SHP77 treated with DMSO at 0.1 percent for 48 hours (cell line): ENCODE measurements at regions not wholly inside any gene's neighbourhood (a gene's known extent, or its start where the extent isn't known, plus 50 kb on each side); places are given as distances from the start of the nearest gene placed in this dataset.

ENCODE experiments used
- DNase-seq: peaks from one replicate; lab custom pipeline; 2025; lab: John Stamatoyannopoulos, UW

- DNase-seq = no peak
Measured at GRCh38 chr18:32542221-32542798, 71.6 kb upstream of the GAREM1 start.

- DNase-seq = peak; percentile 62
Measured at GRCh38 chr18:32530947-32531651, 60.4 kb upstream of the GAREM1 start.

GRCh38 chr18:32529722-32530420 is 59.2 kb upstream of the GAREM1 start:
- no peak for DNase-seq

GRCh38 chr18:32520771-32521170 is 50.1 kb upstream of the GAREM1 start:
- no peak for DNase-seq
